ENCODE measurements at regions not wholly inside any gene's neighbourhood (a gene's known extent, or its start where the extent isn't known, plus 50 kb on each side); places are given as distances from the start of the nearest gene placed in this dataset.
A peak's percentile ranks its signal among the peaks of the same experiment; 100 is the strongest.
"Not testable (repeated sequence)": the region's sequence is repeated elsewhere in the genome, so short reads cannot be mapped to it uniquely, and the experiment has no call there.

DNA sequence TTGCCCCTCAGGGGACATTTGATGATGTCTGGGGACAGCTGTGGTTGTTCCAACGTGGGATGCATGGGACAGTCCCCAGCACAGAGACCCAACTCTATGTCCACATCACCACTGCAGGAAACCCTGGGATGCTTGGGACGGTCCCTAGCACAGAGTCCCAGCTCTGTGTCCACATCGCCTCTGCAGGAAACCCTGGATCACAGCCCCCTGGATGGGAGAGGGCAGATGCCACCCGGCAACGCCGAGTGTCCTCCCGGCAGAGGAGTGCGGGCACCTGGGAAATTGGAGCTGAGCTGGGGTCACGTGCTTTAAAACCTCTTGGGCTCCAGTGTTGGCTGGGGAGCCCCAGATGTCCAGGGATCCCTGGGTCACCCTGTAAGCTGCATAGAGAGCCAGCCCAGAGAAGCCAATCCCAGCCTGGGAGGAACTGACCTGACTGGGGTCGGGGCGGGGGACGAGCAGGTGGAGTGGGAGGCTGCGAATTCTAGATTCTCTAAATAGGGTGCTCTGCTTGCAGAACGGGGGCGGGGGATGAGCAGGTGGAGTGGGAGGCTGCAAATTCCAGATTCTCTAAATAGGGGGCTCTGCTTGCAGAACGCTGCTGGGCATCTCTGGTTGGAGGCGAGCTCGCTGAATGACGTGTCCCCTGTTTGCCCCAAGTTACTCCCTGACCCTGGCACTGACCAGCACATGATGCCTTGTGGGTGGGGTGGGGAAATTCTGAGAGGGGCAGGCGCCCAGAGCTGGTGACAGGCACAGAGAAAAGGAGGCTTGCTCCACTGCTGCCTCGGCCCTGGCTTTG is 1197.8 kb downstream of the BRD1 start:
- in situ Hi-C loops (cut with HindIII; ENCODE audit: low pct_unique_long_range_greater_than_20kb, low sequenced_read_pairs): no loop called here
- no peak for DNase-seq (ENCODE audit: low read depth, low spot score)

DNA sequence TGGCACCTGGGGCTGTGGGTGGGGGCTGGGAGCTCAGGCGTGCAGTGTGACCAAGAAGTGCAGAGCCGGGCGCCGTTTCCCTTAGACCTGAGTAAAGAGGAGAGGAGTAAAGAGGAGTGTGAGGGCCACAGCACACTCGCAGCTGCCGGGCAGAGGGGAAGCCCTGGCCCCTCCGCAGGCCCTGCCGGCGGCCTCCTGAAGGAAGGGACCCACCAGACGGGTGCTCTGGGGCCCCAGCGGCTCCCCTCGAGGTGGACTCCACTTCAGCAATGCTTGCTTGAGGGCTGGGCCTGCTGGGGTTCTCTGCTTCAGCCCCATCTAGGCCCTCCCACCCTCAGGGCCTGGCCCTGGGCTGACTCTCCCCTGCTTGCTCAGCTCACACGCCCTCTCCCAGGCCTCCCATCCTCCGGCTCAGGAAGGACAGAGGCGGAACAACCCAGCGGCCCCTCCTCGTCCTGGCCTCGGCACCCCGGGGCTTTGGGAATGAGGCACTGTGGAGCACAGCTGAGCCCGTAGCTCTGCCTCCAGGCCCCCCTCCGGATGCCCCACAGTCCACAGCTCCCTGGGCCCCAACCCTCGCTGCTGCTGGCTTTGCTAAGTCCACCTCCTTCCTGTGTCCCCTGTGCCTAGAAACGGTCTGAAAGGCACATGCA is 1198.7 kb downstream of the BRD1 start:
- in situ Hi-C loops (cut with HindIII; ENCODE audit: low pct_unique_long_range_greater_than_20kb, low sequenced_read_pairs): no loop called here
- no peak for DNase-seq (ENCODE audit: low read depth, low spot score)

DNA sequence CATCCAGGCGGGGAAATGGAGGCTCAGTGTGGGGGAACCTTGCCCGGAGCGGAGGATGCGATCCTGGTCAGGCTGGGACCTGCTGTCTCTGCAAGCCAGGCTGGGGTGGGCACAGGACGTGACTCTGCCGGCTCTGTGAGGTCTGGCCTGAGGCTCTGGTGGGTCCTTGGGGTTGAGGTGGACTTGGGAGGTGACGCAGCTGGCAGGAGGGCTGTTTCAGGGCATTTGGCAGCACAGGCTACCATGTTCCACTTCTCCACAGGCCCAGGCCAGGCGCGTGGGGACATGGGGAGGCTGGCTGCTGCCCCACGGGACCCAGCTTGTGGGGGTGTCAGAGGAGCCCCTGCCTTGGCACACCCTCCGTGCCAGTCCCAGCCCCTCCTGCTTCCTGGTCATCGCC is 1199.7 kb downstream of the BRD1 start:
- DNase-seq (ENCODE audit: low read depth, low spot score): no peak
- in situ Hi-C loops (cut with HindIII; ENCODE audit: low pct_unique_long_range_greater_than_20kb, low sequenced_read_pairs): no loop called here

DNA sequence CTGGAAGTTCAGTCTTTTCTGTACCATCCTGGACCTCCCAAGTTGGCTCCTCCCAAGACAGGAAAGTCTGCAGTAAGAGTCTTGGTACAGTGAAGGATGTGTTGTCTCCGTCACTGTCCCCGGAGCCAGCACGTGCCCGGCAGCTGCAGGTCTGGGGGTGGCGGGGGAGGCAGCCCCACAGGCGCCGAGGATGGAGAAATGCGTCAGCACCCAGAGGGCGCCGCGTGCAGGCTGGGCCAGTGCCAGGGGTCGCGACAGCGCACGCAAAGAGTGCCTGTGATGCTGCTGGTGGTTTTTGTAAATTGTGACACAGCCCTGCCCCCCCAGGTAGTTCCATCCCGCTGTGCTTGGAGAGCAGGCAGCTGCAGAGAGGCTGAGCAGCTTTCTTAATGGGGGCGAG is 1200.5 kb downstream of the BRD1 start:
- in situ Hi-C loops (cut with HindIII; ENCODE audit: low pct_unique_long_range_greater_than_20kb, low sequenced_read_pairs): no loop called here
- no peak for DNase-seq (ENCODE audit: low read depth, low spot score)

DNA sequence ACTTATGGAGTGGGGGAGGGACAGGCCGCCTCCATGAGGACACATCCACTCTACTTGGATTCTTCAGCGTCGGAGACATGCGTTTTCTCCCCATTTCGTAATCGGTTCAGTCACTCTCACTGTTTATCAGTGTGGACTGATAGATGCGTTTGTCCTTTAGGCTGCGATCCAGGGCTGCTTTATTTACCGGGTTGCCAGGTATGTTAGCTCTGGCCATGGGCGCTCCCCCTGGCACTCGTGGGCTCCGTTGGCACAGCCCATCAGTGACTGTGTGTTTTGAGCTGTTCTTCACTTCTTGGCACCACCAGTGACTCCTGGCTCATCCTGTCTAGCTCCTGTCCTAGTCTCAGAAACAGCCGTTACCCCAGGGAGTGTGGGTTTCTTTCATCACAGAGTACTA is 1203.3 kb downstream of the BRD1 start:
- in situ Hi-C loops (cut with HindIII; ENCODE audit: low pct_unique_long_range_greater_than_20kb, low sequenced_read_pairs): no loop called here
- no peak for DNase-seq (ENCODE audit: low read depth, low spot score)

DNA sequence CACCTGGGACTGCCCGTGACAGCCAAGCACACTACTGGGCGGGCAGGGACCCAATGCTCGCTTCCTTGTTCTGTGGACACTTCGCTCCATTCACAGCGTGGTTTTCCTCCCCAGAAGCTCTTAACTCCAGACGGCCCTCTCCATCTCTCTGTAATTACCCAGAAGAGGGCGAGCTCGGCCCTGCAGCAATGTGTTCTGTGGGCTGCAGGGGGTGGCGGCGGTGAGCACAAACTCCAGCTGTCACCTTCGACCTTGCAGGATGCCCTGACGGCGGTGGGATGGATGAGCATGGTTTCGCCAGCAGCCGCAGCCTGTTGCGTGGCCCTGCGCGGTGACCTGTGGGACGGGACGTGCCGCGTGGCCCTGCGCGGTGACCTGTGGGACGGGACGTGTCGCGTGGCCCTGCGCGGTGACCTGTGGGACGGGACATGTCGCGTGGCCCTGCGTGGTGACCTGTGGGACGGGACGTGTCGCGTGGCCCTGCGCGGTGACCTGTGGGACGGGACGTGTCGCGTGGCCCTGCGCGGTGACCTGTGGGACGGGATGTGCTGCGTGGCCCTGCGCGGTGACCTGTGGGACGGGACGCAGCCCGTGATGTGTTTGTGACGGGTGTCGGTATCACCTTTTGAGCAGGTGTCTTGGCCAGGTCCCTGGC is 1204.7 kb downstream of the BRD1 start:
- no peak for DNase-seq (ENCODE audit: low read depth, low spot score)
- in situ Hi-C loops (cut with HindIII; ENCODE audit: low pct_unique_long_range_greater_than_20kb, low sequenced_read_pairs): no loop called here

DNA sequence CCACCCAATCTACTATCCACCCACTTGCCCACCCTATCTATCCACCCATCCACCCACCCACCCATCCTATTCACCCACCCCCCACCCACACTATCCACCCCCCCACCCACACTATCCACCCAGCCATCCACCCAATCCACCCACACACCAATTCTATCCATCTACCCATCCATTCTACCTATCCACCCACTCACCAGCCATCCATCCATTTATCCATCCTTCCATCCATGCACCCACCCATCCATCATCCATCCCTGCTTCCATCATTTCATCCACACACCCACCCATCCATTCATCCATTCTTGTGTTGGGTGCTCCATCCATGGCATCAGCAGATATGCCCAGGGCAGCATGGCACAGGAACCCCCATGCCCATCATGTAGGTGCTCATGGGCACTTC is 1206.6 kb downstream of the BRD1 start:
- DNase-seq (ENCODE audit: low read depth, low spot score): no peak
- in situ Hi-C loops (cut with HindIII; ENCODE audit: low pct_unique_long_range_greater_than_20kb, low sequenced_read_pairs): no loop called here

DNA sequence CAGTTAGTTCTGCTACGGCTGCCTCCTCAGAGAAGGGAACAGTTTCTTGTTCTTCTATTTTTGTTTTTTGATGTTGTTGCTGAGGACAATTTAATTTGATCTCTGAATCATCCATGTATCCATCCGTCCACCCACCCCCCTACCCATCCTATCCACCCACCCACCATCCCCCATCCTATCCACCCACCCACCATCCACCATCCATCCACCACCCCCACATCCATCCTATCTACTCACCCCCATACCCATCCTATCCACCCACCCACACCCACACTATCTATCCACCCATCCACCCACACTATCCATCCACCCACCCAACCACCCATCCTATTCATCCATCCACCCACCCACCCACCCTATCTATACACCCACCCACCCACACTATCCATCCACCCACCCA is 1207.2 kb downstream of the BRD1 start:
- in situ Hi-C loops (cut with HindIII; ENCODE audit: low pct_unique_long_range_greater_than_20kb, low sequenced_read_pairs); DNase-seq (ENCODE audit: low read depth, low spot score): not testable (repeated sequence)

DNA sequence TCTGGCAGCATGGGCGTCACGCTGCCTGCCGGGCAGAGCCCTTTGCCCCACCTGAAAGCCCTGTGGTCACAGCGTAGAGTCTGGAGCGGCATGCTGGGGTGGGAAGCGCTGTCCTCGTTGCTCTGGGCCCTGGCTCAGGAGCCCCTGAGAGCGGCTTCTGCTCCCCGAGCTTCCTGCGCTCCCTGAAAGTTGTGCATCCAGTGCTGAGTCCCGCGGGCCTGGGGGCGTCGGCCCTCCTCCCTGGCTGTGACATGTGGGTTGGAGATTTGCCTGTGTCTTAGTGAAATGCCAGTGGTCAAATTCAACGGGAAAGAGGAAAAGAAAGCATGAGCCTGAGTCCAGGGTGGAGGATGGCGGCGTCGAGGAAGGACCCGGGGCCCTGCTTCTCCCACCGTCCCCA is 1208.0 kb downstream of the BRD1 start:
- DNase-seq (ENCODE audit: low read depth, low spot score): no peak
- in situ Hi-C loops (cut with HindIII; ENCODE audit: low pct_unique_long_range_greater_than_20kb, low sequenced_read_pairs): no loop called here

DNA sequence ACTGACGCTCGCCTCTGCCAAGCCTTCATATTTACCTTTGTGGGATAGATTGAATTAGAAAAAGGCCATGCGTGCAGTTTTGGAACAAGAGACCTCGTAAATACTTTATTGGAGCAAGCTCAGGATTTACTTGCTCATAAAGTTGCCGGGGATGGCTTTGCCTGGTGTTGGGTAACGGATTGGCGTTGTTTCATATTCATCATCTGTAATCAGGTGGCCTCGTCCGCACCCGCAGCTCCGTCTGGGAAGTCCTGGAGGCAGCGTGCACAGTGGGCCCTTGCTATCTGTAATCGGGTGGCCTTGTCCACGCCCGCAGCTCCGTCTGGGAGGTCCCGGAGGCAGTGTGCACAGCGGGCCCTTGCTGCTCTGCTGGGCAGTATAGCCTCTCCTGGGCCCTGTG is 1209.3 kb downstream of the BRD1 start:
- DNase-seq (ENCODE audit: low read depth, low spot score): no peak
- in situ Hi-C loops (cut with HindIII; ENCODE audit: low pct_unique_long_range_greater_than_20kb, low sequenced_read_pairs): no loop called here

DNA sequence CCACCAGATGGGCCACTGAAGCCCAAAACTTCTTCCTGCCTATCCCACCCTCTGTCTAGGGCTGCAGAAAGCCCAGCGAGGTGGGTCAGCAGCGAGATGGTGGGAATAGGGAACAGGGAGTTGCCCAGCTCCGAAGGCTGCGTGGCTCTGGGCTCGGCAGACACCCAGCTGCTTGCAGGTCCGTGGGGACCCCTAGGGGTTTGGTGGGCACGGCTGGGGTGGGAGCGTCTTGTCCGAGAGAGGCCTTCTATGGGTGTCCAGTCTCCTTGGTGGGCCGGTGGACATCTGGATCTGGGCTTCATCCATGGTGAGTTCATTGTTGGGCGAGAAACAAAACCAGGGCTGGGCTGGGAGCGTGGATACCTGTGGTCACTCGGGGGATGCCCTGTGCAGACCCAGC is 1211.0 kb downstream of the BRD1 start:
- no peak for DNase-seq (ENCODE audit: low read depth, low spot score)
- in situ Hi-C loops (cut with HindIII; ENCODE audit: low pct_unique_long_range_greater_than_20kb, low sequenced_read_pairs): no loop called here

DNA sequence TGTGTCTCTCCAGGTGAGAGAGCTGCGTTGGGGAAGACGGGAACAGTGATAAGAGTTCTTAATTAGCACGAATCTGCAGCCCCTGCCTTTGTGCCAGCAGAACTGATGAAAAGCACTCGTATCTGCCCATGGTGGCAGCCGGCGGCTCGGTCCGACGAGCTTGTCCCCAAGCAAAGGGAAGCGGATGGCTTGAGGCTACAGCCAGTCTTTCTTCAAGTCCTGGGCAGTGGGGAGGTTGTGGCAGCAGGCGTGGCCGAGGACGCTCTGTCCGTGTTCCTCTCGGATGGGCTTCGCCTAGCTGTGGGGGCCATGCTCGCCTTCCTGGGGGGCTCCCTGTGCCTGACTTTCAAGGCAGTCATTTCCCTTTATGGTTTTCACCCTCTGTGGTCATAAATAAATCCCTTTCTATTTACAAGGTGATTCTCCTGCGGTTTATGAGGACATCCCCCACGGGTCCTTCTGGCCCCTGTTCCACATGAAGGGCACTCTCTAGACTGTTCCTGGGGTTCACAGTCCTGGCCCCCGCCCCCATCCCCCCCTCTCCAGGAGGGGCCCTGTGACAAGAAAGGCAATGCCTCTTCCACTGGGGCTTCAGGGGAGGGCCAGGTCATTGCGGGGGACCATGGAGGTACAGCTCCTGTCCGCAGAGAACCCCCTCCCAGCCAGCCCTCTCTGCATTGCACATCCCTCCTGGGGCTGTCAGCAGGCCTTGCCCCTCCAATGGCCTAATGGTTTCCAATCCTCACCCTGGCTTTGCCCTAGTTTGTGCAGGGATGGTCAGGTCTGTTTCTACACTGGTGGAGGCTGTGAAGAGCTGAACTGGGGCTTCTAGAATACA is 1212.3 kb downstream of the BRD1 start:
- in situ Hi-C loops (cut with HindIII; ENCODE audit: low pct_unique_long_range_greater_than_20kb, low sequenced_read_pairs): no loop called here
- no peak for DNase-seq (ENCODE audit: low read depth, low spot score)

DNA sequence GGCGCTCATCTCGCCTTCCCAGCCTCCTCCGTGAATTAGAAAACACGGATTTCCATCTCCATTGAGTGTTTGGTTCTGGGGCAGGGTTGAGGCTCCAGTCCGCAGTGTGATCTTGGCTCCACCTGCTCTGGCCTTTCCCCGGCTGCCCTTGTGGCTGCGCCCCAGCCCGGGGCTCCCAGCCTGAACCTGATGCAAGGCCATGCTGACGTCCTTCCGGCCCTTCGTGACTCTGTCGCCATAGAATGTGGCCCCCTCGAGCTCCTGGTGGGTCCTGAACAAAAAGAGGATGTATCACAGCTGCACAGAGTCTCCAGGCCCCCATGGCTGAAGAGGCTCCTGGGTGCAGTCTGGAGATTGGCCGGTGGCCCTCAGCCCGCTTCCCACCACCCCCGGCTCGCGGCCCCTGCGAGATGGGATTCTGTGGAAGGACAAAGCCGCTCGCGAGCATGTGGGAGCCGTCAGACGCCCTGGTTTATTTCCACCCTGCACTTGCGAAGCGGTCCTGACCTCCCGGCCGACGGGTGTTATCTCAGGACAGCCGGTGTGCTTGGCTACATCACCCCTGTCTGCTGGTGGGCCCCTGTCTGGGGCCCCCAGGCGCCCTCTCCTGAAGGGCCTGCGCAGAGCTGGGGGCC is 1214.0 kb downstream of the BRD1 start:
- in situ Hi-C loops (cut with HindIII; ENCODE audit: low pct_unique_long_range_greater_than_20kb, low sequenced_read_pairs): no loop called here
- no peak for DNase-seq (ENCODE audit: low read depth, low spot score)

DNA sequence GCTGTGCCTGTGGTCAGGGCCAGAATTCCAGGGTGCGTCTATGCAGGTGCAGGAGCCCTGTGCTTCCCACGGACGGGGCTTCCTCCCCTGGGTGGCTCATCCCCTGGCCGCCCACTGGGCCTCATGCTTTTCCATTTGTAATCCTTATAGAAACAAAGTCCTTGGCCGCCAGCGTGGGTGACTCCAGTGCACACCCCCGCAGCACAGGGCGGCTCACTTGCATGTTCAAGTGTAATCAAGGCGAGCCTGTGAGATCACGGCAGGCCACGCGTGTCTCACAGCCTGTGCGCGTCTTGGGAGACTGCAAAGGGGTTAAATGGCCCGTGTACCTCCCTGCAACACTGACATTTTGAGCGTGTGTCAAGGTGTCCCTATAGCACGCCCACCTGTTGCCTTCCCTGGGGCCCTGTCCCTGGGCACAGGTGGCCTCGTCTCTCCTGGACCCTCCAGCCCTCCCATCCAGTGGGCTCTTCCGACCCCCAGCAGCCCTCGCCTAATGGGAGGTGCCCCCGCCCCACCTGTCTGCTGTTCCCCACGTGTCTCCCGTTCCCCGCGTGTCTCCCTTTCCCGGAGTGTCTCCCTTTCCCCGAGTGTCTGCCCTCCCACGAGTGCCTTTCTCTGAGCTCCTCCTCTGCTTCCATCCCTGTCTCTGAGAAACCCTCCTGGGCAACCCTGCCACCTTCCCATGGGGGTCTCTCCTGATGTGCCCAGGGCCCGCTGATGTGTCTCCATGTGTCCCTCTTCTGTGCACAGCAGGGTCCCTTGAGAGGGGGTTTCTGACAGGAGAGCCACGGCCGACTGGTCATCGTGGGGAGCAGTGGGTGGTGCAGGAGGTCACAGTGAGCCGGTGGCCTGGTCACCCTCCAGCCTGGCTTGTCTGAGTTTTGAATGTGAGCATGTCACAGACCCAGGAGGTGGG is 1215.3 kb downstream of the BRD1 start:
- in situ Hi-C loops (cut with HindIII; ENCODE audit: low pct_unique_long_range_greater_than_20kb, low sequenced_read_pairs): no loop called here

DNA sequence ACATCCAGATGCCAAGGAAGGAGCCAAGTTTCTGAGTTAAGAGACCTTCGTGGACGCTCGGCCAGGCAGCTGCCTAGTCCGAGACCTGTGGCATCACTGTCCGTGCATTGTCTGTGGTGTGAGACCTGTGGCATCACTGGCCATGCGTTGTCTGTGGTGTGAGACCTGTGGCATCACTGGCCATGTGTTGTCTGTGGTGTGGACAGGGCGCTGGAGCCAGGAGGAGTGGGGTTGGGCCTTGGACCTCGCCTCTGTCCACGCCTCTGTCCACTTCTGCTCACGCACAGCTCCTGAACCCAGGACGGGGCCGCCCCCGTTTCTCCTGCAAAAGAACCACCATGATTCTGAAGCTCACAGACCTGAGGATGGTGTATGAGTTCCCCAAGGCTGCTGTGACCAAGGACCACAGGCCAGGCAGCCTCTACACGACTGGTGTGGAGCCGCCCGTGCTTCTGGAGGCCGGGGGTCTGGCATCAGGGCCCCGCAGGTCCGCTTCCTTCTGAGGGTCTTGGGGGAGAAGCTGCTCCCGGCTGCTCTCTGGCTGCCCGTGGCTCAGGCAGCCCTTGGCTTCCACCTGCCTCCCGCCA is 1218.3 kb downstream of the BRD1 start:
- no peak for DNase-seq (ENCODE audit: low read depth, low spot score)
- in situ Hi-C loops (cut with HindIII; ENCODE audit: low pct_unique_long_range_greater_than_20kb, low sequenced_read_pairs): no loop called here

More for the DNA sequence above, 1215.3 kb downstream of the BRD1 start:
- no peak for DNase-seq (ENCODE audit: low read depth, low spot score)

DNA sequence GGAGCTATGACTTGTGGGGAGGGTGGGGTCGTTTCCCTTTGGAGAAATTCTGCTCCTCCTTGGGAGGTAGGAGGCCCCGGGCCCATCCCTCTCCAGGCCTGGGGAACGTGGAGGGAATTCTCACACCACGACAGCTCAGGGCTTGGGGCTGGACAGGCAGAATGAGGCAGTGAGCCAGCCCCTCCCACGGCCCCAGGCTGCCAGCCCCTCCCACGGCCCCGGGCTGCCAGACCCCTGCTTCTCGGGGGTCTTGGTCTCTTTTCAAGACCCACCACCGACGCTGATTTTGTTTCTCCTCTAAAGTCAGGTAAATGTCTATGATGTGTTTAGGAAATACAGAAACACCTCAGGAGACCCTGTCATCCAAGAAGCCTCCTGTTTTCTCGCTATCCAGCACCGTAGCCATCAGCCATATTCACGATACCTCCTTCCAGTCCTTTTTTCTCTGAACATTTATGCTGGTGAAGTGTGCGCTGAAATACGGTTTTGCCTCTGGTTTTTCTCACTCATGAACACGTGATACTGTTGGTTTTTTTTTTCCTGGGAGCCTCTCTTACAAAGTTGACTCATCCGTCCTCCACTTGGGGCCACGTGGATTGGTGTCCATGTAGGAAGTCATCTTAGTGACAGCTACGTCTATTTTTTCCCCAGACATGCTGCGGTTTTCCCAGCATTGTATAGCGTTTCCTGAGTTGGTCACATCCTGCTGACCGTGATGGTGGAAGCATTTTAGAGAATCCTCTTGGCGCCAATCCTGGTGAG is 1219.6 kb downstream of the BRD1 start:
- peak; percentile 23 for DNase-seq (ENCODE audit: low read depth, low spot score)
- in situ Hi-C loops (cut with HindIII; ENCODE audit: low pct_unique_long_range_greater_than_20kb, low sequenced_read_pairs): no loop called here

Measured in SK-MEL-5 (cell line).